Activated T-cell treated with anti-CD3 and anti-CD28 coated beads, Interleukin-2, amount 50 U/mL, for 24 hours (primary cell): ENCODE measurements at regions not wholly inside any gene's neighbourhood (a gene's known extent, or its start where the extent isn't known, plus 50 kb on each side); places are given as distances from the start of the nearest gene placed in this dataset.

Source experiments
- DNase-seq: peaks from one replicate; pipeline ENCODE4 v3.0.0-alpha.2; 2020
- H3K27ac Mint-ChIP-seq: 2 replicates; pipeline ENCODE4 v1.8.0; 2020; ENCODE audit warnings: mild to moderate bottlenecking, mixed read lengths
- H3K27me3 Mint-ChIP-seq: 2 replicates; pipeline ENCODE4 v1.8.0; 2020; ENCODE audit warnings: mixed read lengths
- H3K36me3 Mint-ChIP-seq: 2 replicates; pipeline ENCODE4 v1.8.0; 2020; ENCODE audit warnings: low read depth, mixed read lengths
- H3K4me1 Mint-ChIP-seq: 2 replicates; pipeline ENCODE4 v1.8.0; 2020; ENCODE audit warnings: low read depth, mixed read lengths
- H3K4me3 Mint-ChIP-seq: 2 replicates; pipeline ENCODE4 v1.8.0; 2020; ENCODE audit warnings: mild to moderate bottlenecking, moderate library complexity, mixed read lengths
- H3K9me3 Mint-ChIP-seq: 2 replicates; pipeline ENCODE4 v1.8.0; 2020; ENCODE audit warnings: mixed read lengths

- H3K27me3 Mint-ChIP-seq = no peaks in the 10 kb centered on the region
- H3K36me3 Mint-ChIP-seq = peaks cover 43% of the 10 kb centered on the region
- H3K4me3 Mint-ChIP-seq = no peak overlapping the region
- H3K9me3 Mint-ChIP-seq = no peaks in the 10 kb centered on the region
- no peak for DNase-seq
- no peak overlapping the region for H3K27ac Mint-ChIP-seq
- H3K4me1 Mint-ChIP-seq = peaks cover 2% of the 10 kb centered on the region
Observed at GRCh38 chr22:25367756-25368155, 148.3 kb downstream of the CRYBB2 start.

GRCh38 chr22:25368271-25368670 is 148.8 kb downstream of the CRYBB2 start:
- DNase-seq = no peak
- Mint-ChIP-seq H3K36me3 (peaks cover 44% of the 10 kb centered on the region), H3K27ac (no peak overlapping the region), H3K9me3 (no peaks in the 10 kb centered on the region), H3K27me3 (no peaks in the 10 kb centered on the region), H3K4me1 (peaks cover 2% of the 10 kb centered on the region), H3K4me3 (no peak overlapping the region)

GRCh38 chr22:25369041-25369440 is 149.6 kb downstream of the CRYBB2 start:
- H3K27me3 Mint-ChIP-seq = no peaks in the 10 kb centered on the region
- H3K27ac Mint-ChIP-seq = no peak overlapping the region
- no peaks in the 10 kb centered on the region for H3K9me3 Mint-ChIP-seq
- no peak overlapping the region for H3K4me3 Mint-ChIP-seq
- no peak for DNase-seq
- peaks cover 50% of the 10 kb centered on the region for H3K36me3 Mint-ChIP-seq
- H3K4me1 Mint-ChIP-seq = peaks cover 2% of the 10 kb centered on the region

GRCh38 chr22:25370322-25370721 is 150.9 kb downstream of the CRYBB2 start:
- DNase-seq = no peak
- Mint-ChIP-seq H3K9me3 (no peaks in the 10 kb centered on the region), H3K36me3 (peaks cover 56% of the 10 kb centered on the region), H3K4me3 (no peak overlapping the region), H3K27me3 (no peaks in the 10 kb centered on the region), H3K27ac (no peak overlapping the region), H3K4me1 (peaks cover 2% of the 10 kb centered on the region)

- Mint-ChIP-seq H3K27ac (no peak overlapping the region), H3K9me3 (no peaks in the 10 kb centered on the region)
- no peak for DNase-seq
Observed at GRCh38 chr22:25372000-25372595, 152.7 kb downstream of the CRYBB2 start.

GRCh38 chr22:25373961-25374360 is 154.5 kb downstream of the CRYBB2 start:
- H3K4me3 Mint-ChIP-seq = no peak overlapping the region
- H3K27me3 Mint-ChIP-seq = no peaks in the 10 kb centered on the region
- no peak for DNase-seq
- peaks cover 2% of the 10 kb centered on the region for H3K4me1 Mint-ChIP-seq
- no peaks in the 10 kb centered on the region for H3K9me3 Mint-ChIP-seq
- H3K36me3 Mint-ChIP-seq = peaks cover 66% of the 10 kb centered on the region
- H3K27ac Mint-ChIP-seq = no peak overlapping the region

More at GRCh38 chr22:25372000-25372595, 152.7 kb downstream of the CRYBB2 start:
- peaks cover 4% of the 10 kb centered on the region for H3K4me1 Mint-ChIP-seq
- no peak overlapping the region for H3K4me3 Mint-ChIP-seq
- no peaks in the 10 kb centered on the region for H3K27me3 Mint-ChIP-seq
- peaks cover 68% of the 10 kb centered on the region for H3K36me3 Mint-ChIP-seq

- Mint-ChIP-seq H3K27ac (no peak overlapping the region), H3K4me3 (no peak overlapping the region), H3K9me3 (no peaks in the 10 kb centered on the region), H3K36me3 (peaks cover 69% of the 10 kb centered on the region), H3K4me1 (peaks cover 2% of the 10 kb centered on the region), H3K27me3 (no peaks in the 10 kb centered on the region)
- DNase-seq = no peak
Observed at GRCh38 chr22:25374869-25375268, 155.4 kb downstream of the CRYBB2 start.

- H3K4me1 Mint-ChIP-seq = peaks cover 2% of the 10 kb centered on the region
- no peak overlapping the region for H3K27ac Mint-ChIP-seq
- no peak for DNase-seq
- peaks cover 73% of the 10 kb centered on the region for H3K36me3 Mint-ChIP-seq
- no peak overlapping the region for H3K4me3 Mint-ChIP-seq
- H3K9me3 Mint-ChIP-seq = no peaks in the 10 kb centered on the region
- no peaks in the 10 kb centered on the region for H3K27me3 Mint-ChIP-seq
Observed at GRCh38 chr22:25375683-25376082, 156.2 kb downstream of the CRYBB2 start.

- H3K27me3 Mint-ChIP-seq = no peaks in the 10 kb centered on the region
- DNase-seq = no peak
- no peaks in the 10 kb centered on the region for H3K9me3 Mint-ChIP-seq
- H3K4me1 Mint-ChIP-seq = peaks cover 2% of the 10 kb centered on the region
- no peak overlapping the region for H3K27ac Mint-ChIP-seq
- H3K36me3 Mint-ChIP-seq = peaks cover 68% of the 10 kb centered on the region
- no peak overlapping the region for H3K4me3 Mint-ChIP-seq
Observed at GRCh38 chr22:25377699-25378098, 158.3 kb downstream of the CRYBB2 start.

- Mint-ChIP-seq H3K9me3 (no peaks in the 10 kb centered on the region), H3K27ac (no peak overlapping the region), H3K4me1 (peaks cover 9% of the 10 kb centered on the region)
Observed at GRCh38 chr22:25380122-25380747, 160.8 kb downstream of the CRYBB2 start.

GRCh38 chr22:25382762-25383161 is 163.3 kb downstream of the CRYBB2 start:
- Mint-ChIP-seq H3K27ac (no peak overlapping the region), H3K9me3 (no peaks in the 10 kb centered on the region), H3K27me3 (no peaks in the 10 kb centered on the region), H3K4me1 (peaks cover 30% of the 10 kb centered on the region), H3K4me3 (no peak overlapping the region), H3K36me3 (peaks cover 31% of the 10 kb centered on the region)
- no peak for DNase-seq

More at GRCh38 chr22:25380122-25380747, 160.8 kb downstream of the CRYBB2 start:
- Mint-ChIP-seq H3K36me3 (peaks cover 47% of the 10 kb centered on the region), H3K27me3 (no peaks in the 10 kb centered on the region), H3K4me3 (no peak overlapping the region)
- no peak for DNase-seq

- no peak overlapping the region for H3K27ac Mint-ChIP-seq
- H3K27me3 Mint-ChIP-seq = no peaks in the 10 kb centered on the region
- H3K36me3 Mint-ChIP-seq = peaks cover 31% of the 10 kb centered on the region
- no peak for DNase-seq
- no peaks in the 10 kb centered on the region for H3K9me3 Mint-ChIP-seq
- H3K4me1 Mint-ChIP-seq = peaks cover 36% of the 10 kb centered on the region
- no peak overlapping the region for H3K4me3 Mint-ChIP-seq
Observed at GRCh38 chr22:25383278-25383820, 163.9 kb downstream of the CRYBB2 start.

- H3K9me3 Mint-ChIP-seq = no peaks in the 10 kb centered on the region
- H3K27ac Mint-ChIP-seq = no peak overlapping the region
- DNase-seq = no peak
- H3K4me1 Mint-ChIP-seq = peaks cover 41% of the 10 kb centered on the region
- H3K4me3 Mint-ChIP-seq = no peak overlapping the region
- H3K36me3 Mint-ChIP-seq = peaks cover 28% of the 10 kb centered on the region
- no peaks in the 10 kb centered on the region for H3K27me3 Mint-ChIP-seq
Observed at GRCh38 chr22:25383892-25384291, 164.5 kb downstream of the CRYBB2 start.

- H3K4me3 Mint-ChIP-seq = no peak overlapping the region
- no peaks in the 10 kb centered on the region for H3K9me3 Mint-ChIP-seq
- H3K27me3 Mint-ChIP-seq = no peaks in the 10 kb centered on the region
- peaks cover 8% of the 10 kb centered on the region for H3K36me3 Mint-ChIP-seq
- no peak for DNase-seq
- H3K27ac Mint-ChIP-seq = no peak overlapping the region
- peaks cover 62% of the 10 kb centered on the region for H3K4me1 Mint-ChIP-seq
Observed at GRCh38 chr22:25386538-25386884, 167.1 kb downstream of the CRYBB2 start.

- Mint-ChIP-seq H3K9me3 (no peaks in the 10 kb centered on the region), H3K27ac (no peak overlapping the region), H3K27me3 (no peaks in the 10 kb centered on the region), H3K36me3 (peaks cover 6% of the 10 kb centered on the region), H3K4me3 (no peak overlapping the region), H3K4me1 (peaks cover 66% of the 10 kb centered on the region)
- DNase-seq = no peak
Observed at GRCh38 chr22:25388415-25388814, 169.0 kb downstream of the CRYBB2 start.
